ENCODE measurements at regions not wholly inside any gene's neighbourhood (a gene's known extent, or its start where the extent isn't known, plus 50 kb on each side); places are given as distances from the start of the nearest gene placed in this dataset.

- Histone ChIP-seq H3K27ac (no peak overlapping the region), H3K4me3 (ENCODE audit: low read depth, low read length) (no peak overlapping the region), H3K36me3 (no peaks in the 10 kb centered on the region), H3K9me3 (ENCODE audit: severe bottlenecking) (no peaks in the 10 kb centered on the region), H3K27me3 (ENCODE audit: insufficient read depth, low read depth, severe bottlenecking) (no peaks in the 10 kb centered on the region)
- no peak for DNase-seq
- no peak for TF ChIP-seq CTCF (IDR thresholded peaks at IDR 0.05; ENCODE audit: low read depth, low read length)
These were observed 240.3 kb downstream of the TLE4 start for GRCh38 chr9:79812099-79812498.

GRCh38 chr9:79809931-79810330 is 238.2 kb downstream of the TLE4 start:
- no peak for DNase-seq
- no peak overlapping the region for H3K4me3 ChIP-seq (ENCODE audit: low read depth, low read length)
- H3K9me3 ChIP-seq (ENCODE audit: severe bottlenecking) = no peaks in the 10 kb centered on the region
- no peaks in the 10 kb centered on the region for H3K36me3 ChIP-seq
- H3K27me3 ChIP-seq (ENCODE audit: insufficient read depth, low read depth, severe bottlenecking) = no peaks in the 10 kb centered on the region
- TF ChIP-seq CTCF (IDR thresholded peaks at IDR 0.05; ENCODE audit: low read depth, low read length) = no peak
- no peak overlapping the region for H3K27ac ChIP-seq

- no peaks in the 10 kb centered on the region for H3K36me3 ChIP-seq
- TF ChIP-seq CTCF (IDR thresholded peaks at IDR 0.05; ENCODE audit: low read depth, low read length) = no peak
- H3K4me3 ChIP-seq (ENCODE audit: low read depth, low read length) = no peak overlapping the region
- no peaks in the 10 kb centered on the region for H3K27me3 ChIP-seq (ENCODE audit: insufficient read depth, low read depth, severe bottlenecking)
- no peak overlapping the region for H3K27ac ChIP-seq
- DNase-seq = no peak
- H3K9me3 ChIP-seq (ENCODE audit: severe bottlenecking) = no peaks in the 10 kb centered on the region
These were observed 237.6 kb downstream of the TLE4 start for GRCh38 chr9:79809316-79809876.

- Histone ChIP-seq H3K36me3 (no peaks in the 10 kb centered on the region), H3K4me3 (ENCODE audit: low read depth, low read length) (no peak overlapping the region), H3K27ac (no peak overlapping the region), H3K9me3 (ENCODE audit: severe bottlenecking) (no peaks in the 10 kb centered on the region), H3K27me3 (ENCODE audit: insufficient read depth, low read depth, severe bottlenecking) (no peaks in the 10 kb centered on the region)
- TF ChIP-seq CTCF (IDR thresholded peaks at IDR 0.05; ENCODE audit: low read depth, low read length) = no peak
- peak; percentile 32 for DNase-seq
These were observed 236.2 kb downstream of the TLE4 start for GRCh38 chr9:79807971-79808370.

GRCh38 chr9:79806086-79806485 is 234.3 kb downstream of the TLE4 start:
- no peak for TF ChIP-seq CTCF (IDR thresholded peaks at IDR 0.05; ENCODE audit: low read depth, low read length)
- Histone ChIP-seq H3K27ac (no peak overlapping the region), H3K27me3 (ENCODE audit: insufficient read depth, low read depth, severe bottlenecking) (no peaks in the 10 kb centered on the region), H3K36me3 (no peaks in the 10 kb centered on the region), H3K4me3 (ENCODE audit: low read depth, low read length) (no peak overlapping the region), H3K9me3 (ENCODE audit: severe bottlenecking) (no peaks in the 10 kb centered on the region)
- DNase-seq = no peak

GRCh38 chr9:79801459-79801858 is 229.7 kb downstream of the TLE4 start:
- Histone ChIP-seq H3K27ac (no peak overlapping the region), H3K9me3 (ENCODE audit: severe bottlenecking) (no peaks in the 10 kb centered on the region), H3K4me3 (ENCODE audit: low read depth, low read length) (no peak overlapping the region), H3K27me3 (ENCODE audit: insufficient read depth, low read depth, severe bottlenecking) (no peaks in the 10 kb centered on the region), H3K36me3 (no peaks in the 10 kb centered on the region)
- no peak for DNase-seq
- TF ChIP-seq CTCF (IDR thresholded peaks at IDR 0.05; ENCODE audit: low read depth, low read length) = no peak

Data from WERI-Rb-1 (cell line).